Inflammatory macrophage treated with lipopolysaccharide for 4 hours (primary cell): ENCODE measurements at regions not wholly inside any gene's neighbourhood (a gene's known extent, or its start where the extent isn't known, plus 50 kb on each side); places are given as distances from the start of the nearest gene placed in this dataset.

ENCODE experiments used
- DNase-seq: peaks from one replicate; pipeline ENCODE4 v3.0.0-alpha.2; 2020

DNA sequence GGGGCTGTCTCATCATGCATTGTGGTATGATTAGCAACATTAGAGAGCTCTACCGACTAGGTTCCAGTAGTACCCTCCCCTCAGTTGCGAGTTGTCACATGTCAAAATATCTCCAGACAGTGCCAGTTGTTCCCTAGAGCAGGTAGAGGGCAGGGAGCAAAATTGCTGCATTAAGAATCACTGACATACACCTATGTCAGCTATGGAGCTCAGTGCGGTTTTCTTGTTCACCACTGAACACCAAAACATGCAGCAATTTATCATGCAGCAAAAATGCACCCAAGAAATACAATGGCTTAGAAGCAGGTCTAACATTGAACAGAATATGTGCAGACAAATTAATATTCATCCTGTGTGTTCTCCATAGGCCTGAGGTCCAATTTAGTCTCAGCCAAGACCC is 186.9 kb upstream of the STARD13 start:
- DNase-seq = no peak

DNA sequence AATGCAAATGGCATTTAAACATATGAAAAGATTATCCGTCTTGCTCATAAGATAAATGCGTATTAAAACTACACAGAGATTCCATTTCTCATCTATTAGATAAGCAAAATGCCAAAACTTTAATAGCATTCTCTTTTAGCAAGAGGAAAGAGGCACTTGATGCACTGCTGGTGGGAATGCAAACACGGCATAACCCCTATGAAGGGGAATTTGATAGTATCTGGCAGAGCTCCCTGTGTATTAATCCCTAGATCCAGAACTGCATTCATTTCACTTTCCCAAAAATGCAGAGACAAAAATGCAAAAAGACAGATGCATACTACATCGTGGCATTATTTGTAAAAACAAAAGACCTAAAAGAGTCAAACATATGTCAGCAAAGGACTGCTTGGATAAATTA is 193.6 kb upstream of the STARD13 start:
- DNase-seq = no peak

GRCh38 chr13:33480561-33480960 is 195.0 kb upstream of the STARD13 start:
- no peak for DNase-seq

DNA sequence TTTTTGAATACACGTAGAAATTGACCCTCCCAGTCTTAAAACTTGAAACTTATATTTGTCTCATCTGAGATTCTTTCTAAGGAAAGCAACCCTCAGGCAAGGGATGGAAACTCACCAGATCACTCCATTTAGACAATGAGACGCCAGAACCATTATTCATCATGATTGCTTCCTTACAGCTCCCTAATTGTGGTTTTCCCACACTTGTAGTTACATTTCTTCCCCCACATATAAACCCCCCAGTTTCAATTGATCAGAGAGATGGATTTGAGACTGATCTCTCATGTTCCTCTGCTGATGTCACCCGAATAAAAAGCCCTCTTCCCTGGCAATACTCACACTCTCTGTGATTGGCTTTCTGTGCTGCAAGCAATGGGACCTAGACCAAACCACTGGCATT is 197.9 kb upstream of the STARD13 start:
- no peak for DNase-seq

DNA sequence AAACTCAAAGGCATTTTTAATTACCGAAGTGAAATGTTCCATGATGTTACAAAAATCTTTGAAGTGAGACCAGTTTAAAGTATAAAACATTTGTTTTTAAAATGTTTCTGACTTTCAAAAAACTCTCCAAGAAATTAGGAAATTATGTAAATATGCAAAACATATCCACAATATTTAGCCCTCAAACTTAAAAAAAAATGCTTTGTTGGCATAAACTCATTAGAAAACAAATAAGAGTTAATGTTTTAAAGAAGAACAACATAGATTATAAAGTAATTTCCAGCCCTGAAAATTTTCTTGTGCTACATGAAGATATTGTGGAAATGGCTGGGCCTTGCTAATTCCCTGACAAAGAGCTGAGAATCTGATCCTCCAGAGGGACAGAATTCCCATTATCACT is 199.7 kb upstream of the STARD13 start:
- DNase-seq = no peak

GRCh38 chr13:33487575-33488243 is 202.2 kb upstream of the STARD13 start:
- peak; percentile 53 for DNase-seq

- no peak for DNase-seq
Measured at GRCh38 chr13:33489563-33489962, 204.0 kb upstream of the STARD13 start.

DNA sequence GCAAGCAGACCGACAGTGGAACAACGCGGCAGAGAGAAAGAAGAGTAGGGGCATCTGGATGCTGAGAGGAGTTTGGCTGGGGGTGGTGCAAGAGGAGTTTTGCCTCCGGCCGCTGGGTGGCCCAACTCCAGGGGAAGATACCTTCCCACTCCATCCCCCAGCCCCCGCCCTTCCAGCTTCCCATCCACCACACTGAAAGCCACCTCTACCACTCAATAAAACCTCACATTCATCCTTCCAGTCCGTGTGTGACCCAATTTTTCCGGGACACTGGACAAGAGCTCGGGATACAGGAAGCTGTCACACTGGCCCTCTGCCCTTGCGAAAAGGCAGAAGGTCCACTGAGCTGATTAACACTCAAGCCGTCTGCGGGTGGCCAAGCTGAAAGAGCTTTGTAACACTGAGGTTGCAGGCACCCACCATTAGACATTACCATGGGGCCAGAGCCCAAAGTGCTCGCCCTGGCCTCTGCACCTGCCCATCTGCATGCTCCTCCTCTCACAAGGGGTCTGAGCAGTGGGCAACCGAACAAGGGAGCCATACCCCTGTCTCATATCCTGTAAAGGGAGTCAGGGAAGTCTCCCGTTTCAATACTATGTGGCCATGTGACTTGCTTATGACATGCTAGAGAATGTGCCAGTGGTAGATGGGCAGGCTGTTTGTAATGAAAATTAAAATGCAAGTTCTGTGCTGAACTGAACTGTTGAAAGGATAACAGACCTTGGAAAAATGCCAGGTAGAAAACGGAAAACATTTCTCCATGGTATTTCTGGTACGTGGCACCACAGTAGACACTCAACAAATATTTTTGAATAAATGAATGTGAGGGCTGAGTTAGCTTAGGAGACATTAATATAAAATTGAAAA is 205.1 kb upstream of the STARD13 start:
- no peak for DNase-seq

DNA sequence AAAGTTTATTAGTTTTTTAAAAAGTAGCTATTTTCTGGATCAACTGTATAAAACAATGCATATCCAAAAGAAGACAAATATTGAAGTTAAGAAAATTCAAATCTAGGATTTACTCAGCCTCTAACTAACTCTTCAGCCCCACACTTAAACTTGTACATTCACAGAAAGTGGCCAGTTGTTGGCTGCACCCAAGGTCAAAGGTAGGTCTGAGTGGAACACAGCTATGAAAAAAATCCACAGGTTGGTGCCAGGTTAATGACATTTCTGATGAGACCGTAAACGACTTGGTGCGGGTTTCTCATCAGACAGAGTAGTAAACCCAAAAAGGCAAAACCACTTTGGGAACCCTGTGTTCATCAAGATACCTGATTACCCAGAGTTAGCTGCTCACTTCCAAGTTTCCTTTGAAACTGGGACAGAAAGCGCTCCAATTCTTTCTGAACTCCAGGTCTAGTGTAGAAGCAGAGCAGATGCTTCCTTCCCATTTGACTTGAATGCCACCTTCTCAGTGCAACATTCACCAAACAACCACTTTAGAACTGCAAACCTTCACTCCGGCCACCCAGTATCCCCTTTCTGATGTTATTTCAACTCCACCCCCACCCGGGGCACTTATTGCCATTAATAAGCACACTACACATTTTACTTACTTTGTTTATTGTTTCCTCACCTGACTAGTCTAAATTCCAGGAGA is 208.3 kb upstream of the STARD13 start:
- no peak for DNase-seq

- DNase-seq = no peak
Measured at GRCh38 chr13:33494596-33495204, 209.1 kb upstream of the STARD13 start.

DNA sequence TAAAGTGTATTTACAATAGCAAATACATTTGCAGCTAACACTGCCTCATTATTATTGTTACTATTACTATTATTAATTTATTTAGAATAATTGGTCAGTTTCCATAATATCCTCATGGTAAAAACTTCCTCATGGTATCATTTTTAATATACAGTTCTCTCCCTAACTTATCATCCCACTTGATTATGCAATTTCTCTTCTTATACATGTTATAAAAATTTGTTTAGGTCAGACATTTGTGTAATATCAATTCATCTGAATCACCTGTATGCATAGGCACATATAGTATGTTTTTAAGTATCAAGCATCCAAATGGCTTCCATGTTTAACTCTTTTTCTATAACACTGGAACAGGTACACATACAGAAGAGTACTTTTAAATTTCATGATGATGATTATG is 210.8 kb upstream of the STARD13 start:
- no peak for DNase-seq

GRCh38 chr13:33497146-33497845 is 211.7 kb upstream of the STARD13 start:
- no peak for DNase-seq

DNA sequence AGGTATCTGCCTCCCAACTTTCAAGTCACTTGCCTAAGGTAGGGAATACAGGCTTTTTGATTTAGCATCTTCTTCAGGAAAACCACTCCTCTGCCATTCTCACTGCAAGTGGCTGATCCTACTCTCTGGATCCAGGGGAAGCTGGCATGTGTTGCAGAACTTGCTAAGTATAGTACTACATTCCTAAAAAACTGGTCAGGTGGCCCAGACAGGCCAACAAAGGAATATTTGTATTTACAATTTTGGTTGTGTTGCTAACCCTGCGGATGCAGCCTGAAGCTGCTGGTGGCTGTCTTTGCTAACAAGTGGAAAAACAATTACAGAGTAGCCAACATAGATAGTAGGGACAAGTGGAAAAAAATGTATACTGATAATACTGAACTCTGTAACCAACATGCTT is 222.5 kb upstream of the STARD13 start:
- no peak for DNase-seq

- peak; percentile 39 for DNase-seq
Measured at GRCh38 chr13:33509642-33510229, 224.2 kb upstream of the STARD13 start.

DNA sequence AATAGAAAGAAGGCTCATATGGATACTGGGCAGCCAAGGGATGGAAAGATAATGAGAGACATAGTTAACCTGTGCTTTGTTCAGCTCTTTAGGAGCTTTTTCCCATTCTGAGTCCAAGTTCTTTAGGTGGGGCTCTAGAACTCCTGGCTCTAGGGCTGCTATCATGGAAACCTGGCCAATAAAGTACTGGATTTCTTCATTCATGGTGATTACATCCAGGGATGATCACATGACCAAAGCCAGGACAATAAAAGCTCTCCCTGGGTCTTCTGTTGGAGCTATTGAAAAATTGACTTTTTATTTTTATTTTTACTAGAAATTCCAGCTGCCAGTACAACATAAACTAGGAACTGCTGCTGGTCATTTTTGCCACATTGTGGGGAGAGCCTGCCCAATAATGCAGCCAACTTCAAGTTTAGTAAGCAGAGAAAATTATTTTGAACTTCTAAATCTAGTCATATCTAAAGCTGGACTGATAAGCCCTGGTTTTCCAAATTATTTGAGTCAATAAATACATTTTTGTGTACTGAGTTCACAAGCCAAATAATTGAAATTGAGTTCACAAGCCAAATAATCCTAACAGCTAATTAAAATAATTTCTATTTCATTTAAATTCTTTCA is 224.9 kb upstream of the STARD13 start:
- no peak for DNase-seq

- DNase-seq = no peak
Measured at GRCh38 chr13:33512880-33513554, 227.5 kb upstream of the STARD13 start.

DNA sequence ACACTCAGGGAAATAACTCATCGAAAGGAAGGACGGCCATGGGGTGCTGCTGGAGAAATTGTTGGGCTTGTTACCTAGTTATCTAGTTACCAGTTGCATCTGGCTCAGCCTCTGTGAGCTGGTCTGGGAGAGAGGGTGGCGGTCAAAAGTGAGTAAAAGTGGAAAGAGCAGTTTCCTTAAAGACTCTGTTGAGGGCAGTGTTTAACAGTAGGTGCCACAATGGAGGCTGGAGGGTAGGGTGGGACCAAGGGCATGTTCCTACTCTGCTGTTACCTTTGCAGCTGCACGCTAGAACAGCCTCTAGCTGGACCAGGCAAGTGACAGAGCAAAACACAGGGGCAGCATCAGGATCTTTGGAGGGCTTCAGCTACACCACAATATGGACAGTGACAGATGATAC is 228.8 kb upstream of the STARD13 start:
- DNase-seq = no peak

GRCh38 chr13:33515146-33515545 is 229.6 kb upstream of the STARD13 start:
- no peak for DNase-seq

GRCh38 chr13:33518452-33518851 is 232.9 kb upstream of the STARD13 start:
- DNase-seq = no peak

GRCh38 chr13:33519561-33520467 is 234.3 kb upstream of the STARD13 start:
- DNase-seq = no peak
